BLaER1 treated with 17β-estradiol and CSF1 and Interleukin-3, amounts not matched to agents 10 nM and 100 nM (cell line): ENCODE measurements at regions not wholly inside any gene's neighbourhood (a gene's known extent, or its start where the extent isn't known, plus 50 kb on each side); places are given as distances from the start of the nearest gene placed in this dataset.
A peak's percentile ranks its signal among the peaks of the same experiment; 100 is the strongest.

Experiments
- H3K27ac ChIP-seq, 11 experiments: shearing (Covaris generic); formaldehyde crosslinking; 2 replicates each; pipeline ENCODE4 v1.8.1; 2022
- H3K27me3 ChIP-seq, 11 experiments: shearing (Covaris generic); formaldehyde crosslinking; 2 replicates each; pipeline ENCODE4 v1.8.1; 2022
- H3K36me3 ChIP-seq, 11 experiments: shearing (Covaris generic); formaldehyde crosslinking; 2 replicates each; pipeline ENCODE4 v1.8.1; 2022
- H3K4me1 ChIP-seq, 10 experiments: shearing (Covaris generic); formaldehyde crosslinking; 2 replicates each; pipeline ENCODE4 v1.8.1; 2022
- H3K4me2 ChIP-seq, 11 experiments: shearing (Covaris generic); formaldehyde crosslinking; 2 replicates each; pipeline ENCODE4 v1.8.1; 2022
- H3K4me3 ChIP-seq, 10 experiments: shearing (Covaris generic); formaldehyde crosslinking; 2 replicates each; pipeline ENCODE4 v1.8.1; 2022
- H3K9ac ChIP-seq, 11 experiments: shearing (Covaris generic); formaldehyde crosslinking; 2 replicates each; pipeline ENCODE4 v1.8.1; 2022
- H3K9me3 ChIP-seq, 11 experiments: shearing (Covaris generic); formaldehyde crosslinking; replicated peaks in 1 of 11; 2 replicates each; pipeline ENCODE4 v1.8.1; 2022
- H4K20me1 ChIP-seq, 11 experiments: shearing (Covaris generic); formaldehyde crosslinking; 2 replicates each; pipeline ENCODE4 v1.8.1; 2022
- Cebpa-rat ChIP-seq, 11 experiments: shearing (Covaris generic); IDR thresholded peaks; 2 replicates each; pipeline ENCODE4 v1.8.1; 2022

DNA sequence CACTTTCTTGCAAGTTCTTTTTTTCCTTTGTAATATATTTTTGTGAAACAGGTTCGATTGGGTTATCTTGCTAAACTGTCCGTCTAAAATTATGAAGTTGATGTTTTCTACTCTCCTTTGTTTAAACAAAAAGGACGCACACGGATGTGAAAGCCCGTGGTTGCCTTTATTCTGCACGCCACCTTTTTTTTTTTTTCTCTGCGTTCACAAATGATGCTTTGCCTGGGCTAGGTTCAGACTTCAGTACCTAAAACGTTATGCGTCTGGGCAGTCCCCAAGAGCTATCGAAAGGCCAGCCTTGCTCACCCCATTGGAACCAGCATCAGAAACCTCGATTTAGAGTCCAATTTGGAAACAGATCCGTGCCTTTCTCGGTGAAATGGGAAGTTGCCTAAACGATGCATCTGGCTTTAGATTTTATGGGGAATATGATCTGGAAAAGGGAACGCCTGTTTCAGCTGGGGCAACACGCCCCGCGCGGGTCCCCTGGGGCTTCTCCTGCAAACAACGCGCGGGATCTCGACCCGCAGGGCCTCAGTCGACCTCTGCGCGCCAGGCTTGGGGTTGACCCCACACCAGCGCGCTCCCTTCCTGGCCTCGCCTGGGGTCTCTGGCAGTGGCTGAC lies 113.9 kb downstream of the KCNRG start:
- peaks cover 38 to 57% (median 53%) of the 10 kb centered on the region in 10 experiments for H3K4me1 ChIP-seq
- H3K27me3 ChIP-seq = peaks cover 51 to 59% (median 56%) of the 10 kb centered on the region in 11 experiments
- no peak for TF ChIP-seq Cebpa-rat (IDR thresholded peaks at IDR 0.05)
- H3K4me3 ChIP-seq = peak overlapping the region in 9 of 10 experiments; percentile 57 to 96 (median 66); a peak in 16 of 20 replicates
- peak overlapping the region; percentile 87 to 99 (median 95) for H3K4me2 ChIP-seq
- peak overlapping the region in 7 of 11 experiments; percentile 41 to 100 (median 68); a peak in 10 of 22 replicates for H3K27ac ChIP-seq
- H3K36me3 ChIP-seq = no peaks in the 10 kb centered on the region; a peak in 1 of 22 replicates
- peaks cover 20 to 23% (median 21%) of the 10 kb centered on the region in 11 experiments for H3K9me3 ChIP-seq
- H3K9ac ChIP-seq = peak overlapping the region in 10 of 11 experiments; percentile 54 to 99 (median 77); a peak in 14 of 22 replicates
- no peaks in the 10 kb centered on the region; a peak in 1 of 22 replicates for H4K20me1 ChIP-seq

DNA sequence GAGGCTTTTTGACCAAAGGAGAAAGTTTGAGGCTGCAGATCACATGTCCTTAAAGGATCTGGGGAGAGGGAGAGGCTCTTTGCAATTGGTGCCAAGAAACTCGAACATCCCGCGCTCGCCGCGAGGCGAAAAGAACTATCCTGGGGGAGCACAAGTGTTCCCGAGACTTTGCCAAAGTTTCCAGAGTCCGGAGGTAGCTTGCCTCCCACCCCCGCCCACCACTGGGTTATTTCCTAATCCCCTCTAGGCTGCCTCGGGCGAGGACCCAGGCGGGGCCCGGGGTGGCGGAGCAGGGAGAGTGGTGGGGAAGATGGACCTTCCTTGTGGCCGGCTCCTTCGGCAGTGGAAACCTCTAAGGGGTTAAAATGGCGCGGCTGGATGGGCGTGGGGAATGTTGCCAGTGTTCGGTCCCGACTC lies 114.5 kb downstream of the KCNRG start:
- H3K4me1 ChIP-seq = peaks cover 38 to 57% (median 53%) of the 10 kb centered on the region in 10 experiments
- TF ChIP-seq Cebpa-rat (IDR thresholded peaks at IDR 0.05) = no peak

DNA sequence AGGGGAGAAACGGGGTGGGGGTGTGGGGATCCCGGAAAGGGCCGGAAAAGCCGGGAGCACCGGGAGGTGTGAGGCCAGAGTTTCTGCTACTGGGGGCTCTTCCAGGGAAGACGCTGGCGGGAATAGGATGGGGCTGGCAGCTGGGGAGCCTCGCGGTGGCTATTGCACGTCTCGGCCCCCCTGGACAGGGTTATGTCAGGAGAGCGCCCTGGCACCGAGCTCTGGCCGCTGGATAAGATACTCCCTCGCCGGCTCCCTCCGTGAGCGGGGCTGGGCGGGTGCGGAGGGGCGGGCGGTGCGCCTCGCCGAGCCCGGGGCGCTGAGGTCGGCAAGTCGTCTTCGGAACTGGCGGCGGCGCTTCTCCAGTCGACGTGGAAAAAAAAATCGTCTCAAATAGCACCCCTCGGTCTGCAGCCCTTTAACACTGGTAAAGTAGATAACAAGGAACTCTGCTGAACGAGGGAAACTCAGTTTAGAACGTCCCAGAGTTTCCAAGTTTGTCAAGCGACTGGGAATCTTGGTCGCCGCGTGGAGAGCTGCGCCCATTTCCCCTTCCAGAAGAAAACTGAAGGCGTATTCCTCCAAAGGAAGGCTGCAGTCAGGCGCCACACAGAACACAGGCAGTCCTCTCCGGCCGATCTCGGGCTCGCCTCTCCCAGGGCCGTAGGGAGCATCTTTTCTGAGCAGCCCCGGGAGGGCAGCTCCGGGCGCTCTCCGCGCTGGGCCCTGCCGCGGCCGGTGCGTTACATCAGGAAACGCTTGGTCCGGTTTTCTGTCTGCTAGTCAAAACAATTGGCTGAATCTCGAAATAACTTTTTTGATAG lies 115.1 kb downstream of the KCNRG start:
- Histone ChIP-seq H3K9ac (peak overlapping the region; percentile 54 to 99 (median 77)), H4K20me1 (no peaks in the 10 kb centered on the region; a peak in 1 of 22 replicates), H3K27ac (peak overlapping the region; percentile 41 to 100 (median 64)), H3K4me1 (peaks cover 38 to 57% (median 53%) of the 10 kb centered on the region in 10 experiments), H3K4me3 (peak overlapping the region; percentile 57 to 96 (median 62)), H3K4me2 (peak overlapping the region; percentile 87 to 99 (median 95)), H3K9me3 (peaks cover 22 to 34% (median 31%) of the 10 kb centered on the region in 11 experiments), H3K36me3 (no peaks in the 10 kb centered on the region; a peak in 1 of 22 replicates), H3K27me3 (peaks cover 51 to 59% (median 56%) of the 10 kb centered on the region in 11 experiments)
- TF ChIP-seq Cebpa-rat (IDR thresholded peaks at IDR 0.05) = no peak

More for the DNA sequence above, 114.5 kb downstream of the KCNRG start:
- Histone ChIP-seq H4K20me1 (no peaks in the 10 kb centered on the region; a peak in 1 of 22 replicates), H3K9me3 (peaks cover 22 to 28% (median 26%) of the 10 kb centered on the region in 11 experiments), H3K27me3 (peaks cover 51 to 59% (median 56%) of the 10 kb centered on the region in 11 experiments), H3K36me3 (no peaks in the 10 kb centered on the region; a peak in 1 of 22 replicates), H3K4me3 (peak overlapping the region; percentile 57 to 96 (median 62)), H3K9ac (peak overlapping the region; percentile 54 to 99 (median 77); a peak in 21 of 22 replicates), H3K4me2 (peak overlapping the region; percentile 87 to 99 (median 95)), H3K27ac (peak overlapping the region; percentile 41 to 100 (median 64))

DNA sequence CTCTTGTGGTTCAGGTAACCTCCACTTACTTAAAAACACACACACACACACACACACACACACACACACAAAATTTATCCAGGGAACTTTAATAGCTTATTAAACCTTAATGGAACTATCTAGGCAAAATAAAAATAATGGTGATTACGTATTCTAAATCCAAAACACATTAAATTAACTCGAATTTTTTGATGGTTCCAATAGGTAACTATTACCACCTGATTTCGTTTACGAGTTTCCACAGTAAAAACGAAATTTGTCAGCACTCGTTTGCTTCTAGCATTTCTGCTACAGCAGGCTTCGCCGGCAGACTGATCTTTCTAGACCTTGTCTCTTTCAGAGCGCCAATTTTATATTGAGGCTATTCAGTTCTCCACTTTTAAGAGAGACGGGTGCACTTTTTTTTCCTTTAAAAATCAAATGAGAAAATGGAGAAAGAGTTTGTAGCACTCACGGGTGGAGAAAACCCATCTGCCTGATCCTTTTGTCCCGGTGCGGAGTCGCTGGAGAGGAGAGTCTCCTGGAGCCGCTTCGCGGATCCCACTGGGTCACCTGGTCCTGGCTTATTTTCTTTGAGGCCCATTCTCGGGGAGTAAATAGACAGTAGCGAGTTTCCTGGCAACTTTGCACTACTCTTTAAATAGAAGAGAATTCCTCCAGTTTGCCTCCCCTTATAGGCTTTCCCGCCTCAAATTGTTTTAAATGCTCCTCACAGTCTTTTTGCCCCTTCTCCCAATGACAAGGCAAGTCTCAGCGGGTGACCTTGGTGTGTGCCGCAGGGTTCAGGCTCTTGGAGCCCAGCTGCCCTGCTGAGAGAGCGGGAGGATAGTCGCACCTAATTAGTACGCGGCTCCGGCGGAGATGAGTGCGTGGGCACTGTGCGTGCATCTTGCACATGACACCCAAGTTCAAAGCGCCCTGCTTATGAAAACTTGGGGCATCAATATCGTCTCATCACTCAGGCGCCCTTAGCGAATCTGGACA lies 117.0 kb downstream of the KCNRG start:
- H3K4me1 ChIP-seq = peaks cover 29 to 45% (median 44%) of the 10 kb centered on the region in 10 experiments
- H4K20me1 ChIP-seq = no peaks in the 10 kb centered on the region; a peak in 1 of 22 replicates
- peaks cover 51 to 59% (median 56%) of the 10 kb centered on the region in 11 experiments for H3K27me3 ChIP-seq
- no peak for TF ChIP-seq Cebpa-rat (IDR thresholded peaks at IDR 0.05)
- H3K4me3 ChIP-seq = no peak overlapping the region
- no peaks in the 10 kb centered on the region; a peak in 1 of 22 replicates for H3K36me3 ChIP-seq
- H3K4me2 ChIP-seq = peak overlapping the region in 4 of 11 experiments; percentile 87 to 98 (median 92); a peak in 3 of 22 replicates
- no peak overlapping the region for H3K27ac ChIP-seq
- H3K9me3 ChIP-seq = peaks cover 22 to 40% (median 32%) of the 10 kb centered on the region in 11 experiments
- no peak overlapping the region for H3K9ac ChIP-seq

DNA sequence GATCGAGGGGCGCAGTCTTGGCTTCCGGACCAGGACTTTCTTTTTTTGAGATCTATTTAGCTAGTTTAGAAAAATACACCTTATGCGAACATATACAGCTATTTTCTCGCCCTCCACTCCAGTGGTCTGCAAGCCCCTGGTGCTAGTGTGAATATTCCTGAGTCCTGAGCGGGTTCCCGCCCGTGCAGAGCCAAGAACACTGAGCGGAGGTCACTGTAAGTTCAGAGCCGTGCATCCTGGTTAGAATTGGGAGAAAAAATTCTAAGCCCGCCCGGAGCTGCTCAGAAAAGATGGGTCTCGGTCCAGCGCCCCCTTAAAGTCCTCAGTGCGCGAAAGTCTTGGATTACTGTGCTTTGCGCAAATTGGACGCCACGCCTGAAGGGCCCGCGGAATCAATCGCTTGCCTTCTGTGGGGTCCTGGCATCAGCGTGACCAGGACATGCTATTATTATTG lies 117.7 kb downstream of the KCNRG start:
- no peak for TF ChIP-seq Cebpa-rat (IDR thresholded peaks at IDR 0.05)
- Histone ChIP-seq H4K20me1 (no peaks in the 10 kb centered on the region; a peak in 1 of 22 replicates), H3K9me3 (peaks cover 22 to 40% (median 32%) of the 10 kb centered on the region in 11 experiments)

GRCh38 chr13:50133358-50133953 lies 118.2 kb downstream of the KCNRG start:
- no peaks in the 10 kb centered on the region; a peak in 1 of 22 replicates for H4K20me1 ChIP-seq
- no peak overlapping the region for H3K4me3 ChIP-seq
- H3K9ac ChIP-seq = no peak overlapping the region
- H3K36me3 ChIP-seq = no peaks in the 10 kb centered on the region; a peak in 1 of 22 replicates
- no peak overlapping the region for H3K27ac ChIP-seq
- H3K4me1 ChIP-seq = peaks cover 19 to 34% (median 32%) of the 10 kb centered on the region in 10 experiments
- H3K9me3 ChIP-seq = peaks cover 22 to 40% (median 32%) of the 10 kb centered on the region in 11 experiments
- H3K4me2 ChIP-seq = no peak overlapping the region
- H3K27me3 ChIP-seq = peaks cover 43 to 53% (median 50%) of the 10 kb centered on the region in 11 experiments
- TF ChIP-seq Cebpa-rat (IDR thresholded peaks at IDR 0.05) = no peak

More for the DNA sequence above, 117.7 kb downstream of the KCNRG start:
- no peak overlapping the region for H3K4me2 ChIP-seq
- peaks cover 49 to 58% (median 55%) of the 10 kb centered on the region in 11 experiments for H3K27me3 ChIP-seq
- no peak overlapping the region for H3K4me3 ChIP-seq
- no peaks in the 10 kb centered on the region; a peak in 1 of 22 replicates for H3K36me3 ChIP-seq
- H3K9ac ChIP-seq = no peak overlapping the region
- H3K27ac ChIP-seq = no peak overlapping the region
- peaks cover 24 to 40% (median 37%) of the 10 kb centered on the region in 10 experiments for H3K4me1 ChIP-seq

- Histone ChIP-seq H3K4me2 (no peak overlapping the region), H3K36me3 (no peaks in the 10 kb centered on the region; a peak in 1 of 22 replicates), H3K27me3 (peaks cover 19 to 26% (median 23%) of the 10 kb centered on the region in 11 experiments), H3K4me1 (peaks cover 4 to 22% (median 7%) of the 10 kb centered on the region in 10 experiments), H3K9ac (no peak overlapping the region), H3K9me3 (peaks cover 22 to 40% (median 32%) of the 10 kb centered on the region in 11 experiments), H4K20me1 (no peaks in the 10 kb centered on the region), H3K4me3 (no peak overlapping the region), H3K27ac (no peak overlapping the region)
- TF ChIP-seq Cebpa-rat (IDR thresholded peaks at IDR 0.05) = no peak
Measured at GRCh38 chr13:50136226-50136625, 121.0 kb downstream of the KCNRG start.
